ENCODE measurements at regions not wholly inside any gene's neighbourhood (a gene's known extent, or its start where the extent isn't known, plus 50 kb on each side); places are given as distances from the start of the nearest gene placed in this dataset.
A peak's percentile ranks its signal among the peaks of the same experiment; 100 is the strongest.

- DNase-seq = no peak
These were observed 108.1 kb upstream of the TPM1 start for GRCh38 chr15:62934236-62934971.

- peak; percentile 18 for DNase-seq
These were observed 107.1 kb upstream of the TPM1 start for GRCh38 chr15:62935300-62936081.

GRCh38 chr15:62938825-62939224 is 103.7 kb upstream of the TPM1 start:
- no peak for DNase-seq

- DNase-seq = no peak
These were observed 102.3 kb upstream of the TPM1 start for GRCh38 chr15:62940093-62940754.

GRCh38 chr15:62940755-62941361 is 101.7 kb upstream of the TPM1 start:
- no peak for DNase-seq

- DNase-seq = no peak
These were observed 100.8 kb upstream of the TPM1 start for GRCh38 chr15:62941699-62942098.

- no peak for DNase-seq
These were observed 100.1 kb upstream of the TPM1 start for GRCh38 chr15:62942428-62942827.

- no peak for DNase-seq
These were observed 97.5 kb upstream of the TPM1 start for GRCh38 chr15:62945063-62945462.

- DNase-seq = no peak
These were observed 96.8 kb upstream of the TPM1 start for GRCh38 chr15:62945760-62946159.

- DNase-seq = no peak
These were observed 95.6 kb upstream of the TPM1 start for GRCh38 chr15:62946940-62947339.

- no peak for DNase-seq
These were observed 92.0 kb upstream of the TPM1 start for GRCh38 chr15:62950462-62950931.

- DNase-seq = no peak
These were observed 91.1 kb upstream of the TPM1 start for GRCh38 chr15:62951481-62951880.

- no peak for DNase-seq
These were observed 89.5 kb upstream of the TPM1 start for GRCh38 chr15:62953021-62953420.

- no peak for DNase-seq
These were observed 89.0 kb upstream of the TPM1 start for GRCh38 chr15:62953496-62954045.

GRCh38 chr15:62957130-62957529 is 85.4 kb upstream of the TPM1 start:
- DNase-seq = no peak

GRCh38 chr15:62958528-62959363 is 83.8 kb upstream of the TPM1 start:
- no peak for DNase-seq

- DNase-seq = no peak
These were observed 81.4 kb upstream of the TPM1 start for GRCh38 chr15:62961134-62961533.

- DNase-seq = no peak
These were observed 80.2 kb upstream of the TPM1 start for GRCh38 chr15:62962101-62962995.

- no peak for DNase-seq
These were observed 78.3 kb upstream of the TPM1 start for GRCh38 chr15:62964251-62964650.

GRCh38 chr15:62966294-62967078 is 76.1 kb upstream of the TPM1 start:
- no peak for DNase-seq

All from NCI-H510A treated with DMSO at 0.1 percent for 48 hours (cell line).